ENCODE measurements at regions not wholly inside any gene's neighbourhood (a gene's known extent, or its start where the extent isn't known, plus 50 kb on each side); places are given as distances from the start of the nearest gene placed in this dataset.
"Not testable (repeated sequence)": the region's sequence is repeated elsewhere in the genome, so short reads cannot be mapped to it uniquely, and the experiment has no call there.

- not testable (repeated sequence) for TF ChIP-seq ZNF121 (CRISPR knock-in tag; conservative IDR thresholded peaks at IDR 0.05); CTCF (IDR thresholded peaks at IDR 0.05 in 2 of 3, conservative IDR thresholded peaks at IDR 0.05 in 1 of 3; ENCODE audit: insufficient read depth in 2 of 3, low read depth in 1 of 3, low read length in 3 of 3); POLR2A (conservative IDR thresholded peaks at IDR 0.05); ZFP1 (CRISPR knock-in tag; IDR thresholded peaks at IDR 0.05); SETDB1 (IDR thresholded peaks at IDR 0.05; ENCODE audit: low read length); SIN3A (IDR thresholded peaks at IDR 0.05; ENCODE audit: borderline replicate concordance in 2 of 2, control insufficient read depth in 1 of 2, low read depth in 2 of 2, low read length in 2 of 2); NR2C2 (CRISPR knock-in tag; IDR thresholded peaks at IDR 0.05); NR2C2 (tag; IDR thresholded peaks at IDR 0.05); SFPQ (IDR thresholded peaks at IDR 0.05; ENCODE audit: low read depth, low read length); ZBTB9 (CRISPR knock-in tag; IDR thresholded peaks at IDR 0.05); ZHX1 (conservative IDR thresholded peaks at IDR 0.05; ENCODE audit: low read length); POLR2AphosphoS5 (IDR thresholded peaks at IDR 0.05; ENCODE audit: control insufficient read depth, insufficient read depth, low read depth, low read length)
- TF ChIP-seq, protein P1, sequence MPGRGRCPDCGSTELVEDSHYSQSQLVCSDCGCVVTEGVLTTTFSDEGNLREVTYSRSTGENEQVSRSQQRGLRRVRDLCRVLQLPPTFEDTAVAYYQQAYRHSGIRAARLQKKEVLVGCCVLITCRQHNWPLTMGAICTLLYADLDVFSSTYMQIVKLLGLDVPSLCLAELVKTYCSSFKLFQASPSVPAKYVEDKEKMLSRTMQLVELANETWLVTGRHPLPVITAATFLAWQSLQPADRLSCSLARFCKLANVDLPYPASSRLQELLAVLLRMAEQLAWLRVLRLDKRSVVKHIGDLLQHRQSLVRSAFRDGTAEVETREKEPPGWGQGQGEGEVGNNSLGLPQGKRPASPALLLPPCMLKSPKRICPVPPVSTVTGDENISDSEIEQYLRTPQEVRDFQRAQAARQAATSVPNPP (IDR thresholded peaks at IDR 0.05; ENCODE audit: borderline replicate concordance, insufficient read depth, insufficient read length) = not testable (repeated sequence)
Measured at GRCh38 chr2:110387044-110387443, 85.6 kb downstream of the LIMS4 start.

Data from K562 (cell line).